Esophagus muscularis mucosa (tissue), 3 donors: ENCODE measurements at regions not wholly inside any gene's neighbourhood (a gene's known extent, or its start where the extent isn't known, plus 50 kb on each side); places are given as distances from the start of the nearest gene placed in this dataset.

Experiments
- POLR2A ChIP-seq: fragments of 450-650 bp; IDR thresholded peaks from one replicate; pipeline ENCODE4 v1.6.1; 2017; ENCODE audit warnings: antibody characterized with exemption, moderate library complexity, mild to moderate bottlenecking, low read depth
- TF ChIP-seq, protein P1 (sequence below), 3 experiments: fragments of 200-600 bp in 2 of 3; fragments of 450-650 bp in 1 of 3; sonication (generic) in 2 of 3; IDR thresholded peaks; one replicate each; pipeline ENCODE4 v1.5.1; 2017 to 2019; ENCODE audit warnings: antibody characterized with exemption in 3 of 3, mild to moderate bottlenecking in 2 of 3, moderate library complexity in 1 of 3

DNA sequence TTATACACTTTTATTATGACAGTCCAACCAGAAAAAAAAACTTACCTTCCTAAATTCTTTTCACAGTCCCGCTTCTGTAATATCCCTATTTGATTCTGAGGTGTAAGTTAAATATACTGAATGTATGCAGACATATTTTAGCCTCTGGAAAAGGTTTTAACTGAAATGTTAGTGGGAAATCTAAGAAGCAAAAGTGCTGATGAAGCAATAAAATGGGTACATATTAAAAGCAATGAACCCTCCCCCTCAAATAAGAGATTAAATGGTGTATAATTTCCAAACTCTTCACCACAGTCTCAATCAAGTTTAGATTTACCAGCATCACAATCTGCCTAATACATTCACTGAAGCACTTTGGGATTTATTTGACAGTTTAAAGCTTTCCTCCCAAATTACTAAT lies 688.3 kb upstream of the DIAPH2 start:
- no peak for TF ChIP-seq POLR2A
- TF ChIP-seq, protein P1, sequence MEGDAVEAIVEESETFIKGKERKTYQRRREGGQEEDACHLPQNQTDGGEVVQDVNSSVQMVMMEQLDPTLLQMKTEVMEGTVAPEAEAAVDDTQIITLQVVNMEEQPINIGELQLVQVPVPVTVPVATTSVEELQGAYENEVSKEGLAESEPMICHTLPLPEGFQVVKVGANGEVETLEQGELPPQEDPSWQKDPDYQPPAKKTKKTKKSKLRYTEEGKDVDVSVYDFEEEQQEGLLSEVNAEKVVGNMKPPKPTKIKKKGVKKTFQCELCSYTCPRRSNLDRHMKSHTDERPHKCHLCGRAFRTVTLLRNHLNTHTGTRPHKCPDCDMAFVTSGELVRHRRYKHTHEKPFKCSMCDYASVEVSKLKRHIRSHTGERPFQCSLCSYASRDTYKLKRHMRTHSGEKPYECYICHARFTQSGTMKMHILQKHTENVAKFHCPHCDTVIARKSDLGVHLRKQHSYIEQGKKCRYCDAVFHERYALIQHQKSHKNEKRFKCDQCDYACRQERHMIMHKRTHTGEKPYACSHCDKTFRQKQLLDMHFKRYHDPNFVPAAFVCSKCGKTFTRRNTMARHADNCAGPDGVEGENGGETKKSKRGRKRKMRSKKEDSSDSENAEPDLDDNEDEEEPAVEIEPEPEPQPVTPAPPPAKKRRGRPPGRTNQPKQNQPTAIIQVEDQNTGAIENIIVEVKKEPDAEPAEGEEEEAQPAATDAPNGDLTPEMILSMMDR (IDR thresholded peaks at IDR 0.05): no peak
